GM18868 (cell line): ENCODE measurements at regions not wholly inside any gene's neighbourhood (a gene's known extent, or its start where the extent isn't known, plus 50 kb on each side); places are given as distances from the start of the nearest gene placed in this dataset.
"Not testable (repeated sequence)": the region's sequence is repeated elsewhere in the genome, so short reads cannot be mapped to it uniquely, and the experiment has no call there.

Source experiments
- ATAC-seq: cut with Tn5 transposase; IDR thresholded peaks from one replicate; pipeline ENCODE4 v1.9.1; 2021; ENCODE audit warnings: mild to moderate bottlenecking, moderate library complexity; ENCODE audit not compliant: unreplicated experiment

DNA sequence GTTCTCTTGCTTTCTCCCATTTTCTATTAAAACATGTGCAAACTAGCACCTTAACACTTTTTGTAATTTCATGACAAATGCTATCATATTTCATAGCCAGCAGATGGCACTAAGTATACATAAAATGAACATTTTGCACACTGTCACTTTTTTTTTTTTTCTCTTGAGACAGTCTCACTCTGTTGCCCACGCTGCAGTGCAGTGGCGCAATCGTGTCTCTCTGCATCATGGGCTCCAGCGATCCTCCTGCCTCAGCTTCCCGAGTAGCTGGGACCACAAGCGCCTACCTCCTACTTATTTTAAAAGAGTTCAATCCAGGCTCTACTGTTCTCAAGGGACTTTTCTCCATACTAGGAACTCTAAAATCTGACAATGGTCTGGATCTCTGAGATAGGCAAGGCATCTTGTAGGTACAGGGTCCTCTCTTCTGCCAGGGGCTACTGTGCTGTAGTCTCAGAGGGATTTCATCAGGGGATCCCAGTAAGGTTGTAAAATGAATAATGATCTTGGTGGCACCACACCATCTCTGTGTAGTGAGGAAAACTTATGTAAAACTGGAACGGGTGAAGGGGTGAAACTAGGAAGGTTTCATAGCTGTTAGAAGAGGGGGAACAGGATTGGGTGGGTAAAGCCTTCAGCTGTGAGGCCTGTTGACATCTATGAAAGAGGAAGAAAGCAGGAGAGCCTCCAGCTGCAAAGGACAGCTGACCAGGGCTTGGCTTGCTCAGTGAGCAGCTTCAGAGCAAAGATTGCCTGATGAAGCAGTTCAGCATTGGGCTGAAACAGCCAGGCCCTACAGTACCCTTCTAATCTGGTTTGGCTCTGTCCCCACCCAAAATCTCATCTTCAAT, 196.9 kb downstream of the AVL9 start:
- peak; percentile 79 for ATAC-seq

DNA sequence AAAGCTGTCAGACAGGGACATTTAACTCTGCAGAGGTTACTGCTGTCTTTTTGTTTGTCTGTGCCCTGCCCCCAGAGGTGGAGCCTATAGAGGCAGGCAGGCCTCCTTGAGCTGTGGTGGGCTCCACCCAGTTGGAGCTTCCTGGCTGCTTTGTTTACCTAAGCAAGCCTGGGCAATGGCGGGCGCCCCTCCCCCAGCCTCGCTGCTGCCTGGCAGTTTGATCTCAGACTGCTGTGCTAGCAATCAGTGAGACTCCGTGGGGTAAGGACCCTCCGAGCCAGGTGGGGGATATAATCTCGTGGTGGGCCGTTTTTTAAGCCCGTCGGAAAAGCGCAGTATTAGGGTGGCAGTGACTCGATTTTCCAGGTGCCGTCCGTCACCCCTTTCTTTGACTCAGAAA, 192.8 kb downstream of the AVL9 start:
- not testable (repeated sequence) for ATAC-seq

DNA sequence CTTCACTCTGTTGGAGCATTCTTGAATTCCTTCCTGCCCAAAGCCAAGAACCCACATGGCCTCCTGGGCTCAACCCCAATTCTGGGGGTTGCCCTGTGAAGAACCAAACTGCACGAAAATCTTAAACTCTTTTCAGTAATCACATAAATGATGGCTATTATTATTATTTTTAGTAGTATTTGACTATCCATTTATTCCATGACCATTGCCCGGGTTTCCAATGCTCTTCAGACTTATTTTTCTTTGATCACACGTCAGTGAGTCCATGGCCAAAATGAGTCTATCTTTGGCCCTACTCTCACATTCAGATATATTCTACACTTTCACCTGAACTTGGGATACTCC, 185.9 kb downstream of the AVL9 start:
- ATAC-seq: no peak

DNA sequence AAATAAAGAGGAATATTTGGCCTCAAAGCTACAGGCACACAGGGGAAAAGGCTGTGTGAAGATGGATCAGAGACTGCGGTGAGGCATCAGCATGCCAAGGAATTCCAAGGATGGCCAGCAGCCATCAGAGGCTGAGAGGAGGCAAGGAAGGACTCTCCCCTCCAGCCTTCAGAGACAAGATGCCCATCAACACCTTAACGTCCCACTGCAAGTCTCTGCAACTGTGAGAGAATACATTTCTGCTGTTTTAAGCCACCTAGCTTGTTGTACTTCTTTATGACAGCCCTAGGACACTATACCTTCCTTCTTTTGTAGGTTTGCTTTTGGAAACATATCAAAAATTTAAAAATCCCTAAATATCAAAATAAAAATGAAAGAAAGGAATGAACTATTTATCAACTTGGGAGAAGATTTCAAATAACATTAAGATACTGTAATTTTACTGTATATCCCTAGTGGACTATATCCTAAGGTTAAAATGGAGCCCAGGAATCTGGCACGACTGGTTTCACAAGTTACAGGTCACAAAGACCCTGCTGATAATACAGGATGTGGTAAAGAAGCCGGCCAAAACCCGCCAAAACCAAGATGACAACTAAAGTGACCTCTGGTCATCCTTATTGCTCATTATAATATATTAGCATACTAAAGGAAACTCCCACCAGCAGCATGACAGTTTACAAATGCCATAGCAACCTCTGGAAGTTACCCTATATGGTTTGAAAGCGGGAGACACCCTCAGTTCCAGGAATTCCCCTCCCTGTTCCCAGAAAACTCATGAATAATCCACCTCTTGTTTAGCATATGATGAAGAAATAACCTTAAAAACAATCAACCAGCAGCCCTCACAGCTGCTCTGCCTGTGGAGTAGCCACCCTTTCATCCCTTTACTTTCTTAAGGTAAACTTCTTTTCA, 185.2 kb downstream of the AVL9 start:
- ATAC-seq: no peak

DNA sequence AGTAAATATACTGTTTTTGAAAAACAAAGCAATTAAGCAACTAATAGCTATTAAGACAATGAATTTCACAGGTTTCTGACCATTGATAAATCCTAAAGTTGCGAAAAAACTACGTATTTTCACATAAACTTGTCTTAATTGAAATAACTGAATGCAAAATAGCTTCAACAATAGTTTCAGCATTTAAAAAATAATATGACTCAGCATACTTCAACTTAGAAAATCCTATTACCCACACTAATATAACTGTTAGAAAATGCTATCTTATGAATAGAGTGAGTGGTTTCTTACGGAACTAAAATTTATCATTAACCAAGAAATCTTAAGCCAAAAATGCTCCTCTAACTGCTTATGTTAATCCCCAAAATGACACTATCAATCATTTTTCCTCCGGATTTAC, 183.9 kb downstream of the AVL9 start:
- no peak for ATAC-seq

DNA sequence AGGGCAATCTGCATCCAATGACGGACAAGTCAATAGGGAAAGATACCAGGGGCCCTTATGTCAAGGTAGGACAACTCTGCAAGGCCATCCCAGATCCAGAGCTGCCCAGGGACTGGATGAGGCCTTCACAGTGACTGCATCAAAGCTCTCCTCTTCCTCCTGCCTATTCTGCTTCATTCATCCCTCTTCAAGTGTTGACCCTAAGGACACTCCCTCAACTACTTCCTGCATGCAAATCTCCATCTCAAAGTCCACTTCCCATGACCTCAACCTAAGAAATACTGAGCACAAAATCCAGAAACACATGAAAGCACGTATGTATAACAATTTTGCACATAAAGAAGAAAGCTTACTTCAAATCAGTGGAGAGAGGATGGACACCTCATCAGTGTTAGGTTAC, 182.3 kb downstream of the AVL9 start:
- no peak for ATAC-seq

DNA sequence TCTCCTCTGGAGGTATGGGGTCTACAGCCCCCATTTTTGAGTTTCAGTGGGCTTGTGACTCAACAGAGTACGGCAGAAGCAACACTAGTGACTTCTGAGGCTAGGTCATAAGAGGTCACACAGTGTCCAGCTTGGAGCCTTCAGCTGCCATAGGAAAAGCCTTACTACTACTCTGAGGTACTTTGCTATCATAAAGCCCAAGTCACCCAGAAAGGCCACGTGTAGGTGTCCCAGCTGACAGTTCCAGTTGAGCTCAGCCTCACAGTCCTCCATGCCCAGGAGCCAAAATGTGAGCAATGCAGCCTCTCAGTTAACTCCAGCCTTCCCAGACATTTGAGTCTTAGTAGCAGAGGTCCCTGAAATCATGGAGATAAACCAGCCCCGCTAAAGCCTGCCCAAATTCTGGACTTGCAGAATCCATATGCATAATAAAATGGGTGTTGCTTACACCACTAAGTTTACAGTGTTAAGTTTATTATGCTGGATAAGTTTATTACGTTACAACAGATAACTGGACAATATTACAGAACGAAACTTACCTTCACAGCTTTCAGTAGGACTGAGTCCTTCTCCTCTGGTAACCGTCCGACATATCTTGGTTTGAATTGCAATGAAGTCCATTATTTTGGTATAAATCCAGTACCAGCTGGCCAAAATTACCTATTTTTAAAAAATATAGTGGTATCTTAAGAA, 181.1 kb downstream of the AVL9 start:
- no peak for ATAC-seq

DNA sequence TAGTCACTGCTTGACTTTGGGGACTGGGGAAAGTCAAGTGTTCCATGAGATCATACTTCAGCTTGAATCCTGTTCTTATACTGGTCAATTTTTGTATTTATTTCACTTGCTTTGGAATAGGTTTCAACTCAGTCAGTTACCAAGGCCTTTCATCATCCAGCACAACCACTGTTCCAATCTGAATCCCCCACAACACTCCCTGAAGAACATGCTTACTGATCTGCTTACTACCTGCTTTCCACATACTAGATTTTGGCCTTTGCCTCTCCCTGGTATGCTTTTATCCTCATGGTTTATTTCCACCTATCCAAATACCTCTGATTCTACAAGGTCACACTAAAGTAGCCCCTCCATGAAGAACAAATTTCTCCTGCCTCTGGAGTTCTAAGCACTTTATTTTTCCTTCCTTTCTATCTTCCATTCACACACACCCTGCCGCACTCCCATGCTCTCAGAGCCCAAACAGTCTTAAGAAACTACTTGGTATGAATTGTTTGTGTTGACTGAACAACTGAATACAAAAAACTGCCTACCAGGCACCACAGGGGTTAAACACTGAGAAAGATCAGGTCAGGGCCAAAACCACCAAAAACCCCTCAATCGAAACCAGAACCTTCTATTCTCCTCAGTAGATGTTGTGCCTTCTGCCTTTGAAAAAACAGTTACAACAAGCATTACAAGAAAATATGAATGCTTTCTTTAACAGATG, 178.1 kb downstream of the AVL9 start:
- ATAC-seq: no peak

DNA sequence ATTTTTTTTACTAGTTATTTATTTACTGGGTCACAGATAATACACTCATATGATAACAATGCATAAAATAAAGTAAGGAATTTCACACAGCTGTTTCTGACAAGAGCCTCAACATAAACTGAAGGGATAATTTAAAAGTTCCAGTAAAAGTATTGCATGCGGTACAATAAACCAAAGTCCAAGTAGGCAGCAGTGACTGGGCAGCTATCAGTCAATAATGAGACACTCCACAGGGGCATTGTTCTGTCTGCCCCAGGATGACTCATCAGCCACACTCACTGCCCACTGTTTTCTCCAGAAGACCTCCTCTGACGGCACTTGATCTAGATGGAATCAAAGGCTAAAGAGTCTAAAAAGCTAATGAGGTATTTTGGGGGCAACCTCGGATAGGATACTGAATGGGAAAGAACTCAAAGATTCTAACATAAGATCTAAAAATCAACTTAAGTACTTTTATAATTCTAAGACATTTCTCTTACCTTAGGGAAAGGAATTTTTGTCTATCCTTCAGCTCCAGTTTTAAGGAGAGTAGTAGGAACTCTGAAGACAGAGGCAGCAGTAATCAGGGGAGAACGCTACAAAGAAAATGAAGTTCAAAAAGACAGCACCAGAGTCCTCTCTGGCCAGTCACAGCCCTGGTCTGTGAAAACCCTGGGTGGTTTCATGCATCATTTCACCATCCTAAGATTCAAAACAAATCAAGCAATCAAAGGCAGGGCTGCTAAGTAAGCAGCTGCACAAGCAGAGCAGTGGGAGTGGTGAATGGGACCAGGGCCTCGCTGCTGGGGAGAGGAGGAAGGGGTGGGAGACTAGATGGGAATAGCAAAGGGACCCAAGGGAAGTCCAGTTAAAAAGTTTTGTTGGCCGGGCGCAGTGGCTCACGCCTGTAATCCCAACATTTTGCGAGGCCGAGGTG, 175.1 kb downstream of the AVL9 start:
- no peak for ATAC-seq

DNA sequence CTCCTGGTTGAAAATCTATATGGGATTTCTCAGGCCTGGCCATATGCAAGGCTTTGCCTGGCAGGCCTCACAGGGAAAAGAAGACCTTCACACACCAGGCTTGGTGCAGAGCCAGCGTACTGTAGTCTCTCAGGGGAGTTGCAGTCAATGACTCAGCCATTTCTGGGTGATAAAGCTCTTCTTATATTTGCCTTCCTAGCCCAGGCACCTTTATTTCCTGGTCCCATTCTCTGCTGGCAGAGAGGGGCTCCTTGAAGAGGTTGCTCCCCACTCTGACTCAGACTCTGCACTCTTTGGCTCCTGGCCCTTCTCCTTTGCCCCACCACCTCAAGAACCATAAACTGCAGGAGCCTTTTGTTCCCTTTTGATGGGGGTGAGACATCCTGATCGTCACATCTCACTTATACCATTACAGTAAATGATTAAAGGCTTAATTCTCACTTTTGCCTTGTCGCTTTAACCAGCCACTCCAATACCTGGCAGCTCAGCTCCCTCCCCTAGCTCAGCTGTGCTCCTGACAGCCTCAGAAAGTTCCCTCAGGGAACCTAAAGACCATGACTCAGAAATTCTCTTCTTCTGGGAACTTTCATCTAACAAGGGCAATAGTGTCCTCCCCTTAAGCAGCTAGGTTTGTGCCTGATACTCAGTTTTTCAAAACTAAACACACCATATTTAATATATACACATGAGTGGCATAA, 174.0 kb downstream of the AVL9 start:
- ATAC-seq: peak; percentile 65

DNA sequence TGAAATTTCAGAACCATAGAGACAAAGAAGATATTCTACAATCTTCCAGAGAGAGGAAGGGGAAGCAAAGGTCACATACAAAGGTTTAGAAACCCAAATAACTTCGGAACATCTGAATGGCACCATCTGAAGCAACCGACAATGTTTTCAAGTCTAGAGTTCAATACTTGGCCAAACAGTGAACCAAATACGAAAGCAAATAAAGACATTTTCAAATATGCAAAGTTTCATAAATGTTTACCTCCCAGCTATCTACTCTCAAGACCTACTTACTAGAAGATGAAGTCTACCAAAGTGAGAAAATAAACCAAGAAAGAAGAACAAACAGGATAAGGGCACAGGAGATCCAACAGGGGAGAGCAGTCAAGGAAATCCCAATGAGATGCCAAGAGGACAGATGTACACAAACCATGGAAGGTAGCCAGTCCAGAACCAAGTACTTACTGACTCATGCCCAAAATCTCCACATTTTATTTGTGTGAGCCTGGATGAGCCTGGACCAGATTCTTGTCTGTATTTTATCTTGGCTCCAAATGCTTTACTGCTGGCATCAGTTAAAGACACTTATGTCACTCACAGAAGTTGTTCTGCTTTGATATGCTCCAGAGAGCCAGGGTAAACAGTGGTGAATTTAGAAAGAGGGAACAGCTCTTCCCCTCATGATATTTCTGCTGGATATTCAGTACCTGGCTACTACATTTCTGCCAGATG, 173.3 kb downstream of the AVL9 start:
- ATAC-seq: peak; percentile 24

DNA sequence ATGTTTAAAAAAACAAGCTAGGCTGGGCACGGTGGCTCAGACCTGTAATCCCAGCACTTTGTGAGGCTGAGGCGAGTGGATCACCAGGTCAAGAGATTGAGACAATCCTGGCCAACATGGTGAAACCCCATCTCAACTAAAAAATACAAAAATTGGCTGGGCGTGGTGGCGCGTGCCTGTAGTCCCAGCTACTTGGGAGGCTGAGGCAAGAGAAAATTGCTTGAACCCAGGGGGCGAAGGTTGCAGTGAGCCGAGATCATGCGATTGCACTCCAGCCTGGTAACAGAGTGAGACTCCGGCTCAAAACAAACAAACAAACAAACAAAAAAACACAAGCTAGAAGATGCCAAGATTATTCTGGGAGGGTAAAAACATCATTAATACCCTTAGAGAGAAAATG, 172.3 kb downstream of the AVL9 start:
- ATAC-seq: not testable (repeated sequence)

DNA sequence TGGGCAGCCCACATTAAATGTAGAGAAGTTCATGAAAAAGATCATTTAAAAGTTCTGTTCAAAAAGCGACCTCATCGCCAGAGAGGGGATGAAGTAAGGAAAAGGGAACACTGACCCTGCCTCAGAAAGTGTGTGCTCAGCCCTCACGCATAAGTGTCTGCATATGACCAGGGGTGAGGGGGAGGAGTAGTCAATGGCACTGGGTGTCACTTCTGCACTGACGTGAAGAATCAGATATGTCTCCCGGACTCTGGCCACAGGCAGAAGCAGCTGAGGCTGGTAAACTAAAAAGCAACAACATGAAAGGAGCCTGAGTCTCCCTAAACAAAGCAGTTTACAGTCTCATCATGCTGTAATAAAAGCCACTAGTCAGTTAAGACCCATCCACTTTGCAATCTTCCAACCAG, 168.5 kb downstream of the AVL9 start:
- ATAC-seq: not testable (repeated sequence)

DNA sequence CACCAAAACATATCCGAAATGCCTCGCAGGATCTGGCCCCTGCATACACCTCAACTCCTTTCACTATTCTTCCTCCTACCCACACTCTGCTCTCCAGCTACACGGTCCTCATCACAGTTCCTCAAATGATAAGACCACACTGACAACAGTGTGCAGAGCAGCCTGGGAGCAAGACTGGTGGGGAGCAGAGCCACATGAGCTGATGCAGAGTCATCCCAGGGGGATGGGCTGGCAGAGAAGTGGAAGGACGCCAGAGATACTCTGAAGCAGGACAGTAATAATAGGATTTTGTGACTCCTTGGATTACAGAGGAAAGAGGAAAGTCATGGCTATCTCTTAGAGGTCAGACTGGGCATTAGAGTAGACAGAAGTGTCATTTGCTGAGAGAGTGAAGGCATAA, 167.2 kb downstream of the AVL9 start:
- ATAC-seq: peak; percentile 88

DNA sequence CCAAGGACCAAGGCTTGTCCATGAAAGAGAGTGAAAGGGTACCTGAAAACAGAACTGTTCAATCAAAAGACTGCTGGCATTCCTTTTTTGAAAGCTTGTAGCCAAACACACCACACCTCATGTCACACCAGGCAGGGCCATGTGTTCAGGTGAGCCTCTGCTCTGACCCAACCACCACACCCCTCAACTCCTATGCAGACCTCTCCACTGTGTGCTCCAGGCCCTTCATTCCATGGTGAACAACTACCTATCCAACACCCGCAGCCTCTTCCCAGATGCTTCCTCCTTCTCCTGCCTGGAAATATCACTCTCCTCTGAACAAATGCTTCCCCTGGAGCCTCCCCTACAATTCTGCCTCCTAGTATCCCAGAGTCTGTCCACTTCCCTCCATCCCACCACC, 166.6 kb downstream of the AVL9 start:
- no peak for ATAC-seq

DNA sequence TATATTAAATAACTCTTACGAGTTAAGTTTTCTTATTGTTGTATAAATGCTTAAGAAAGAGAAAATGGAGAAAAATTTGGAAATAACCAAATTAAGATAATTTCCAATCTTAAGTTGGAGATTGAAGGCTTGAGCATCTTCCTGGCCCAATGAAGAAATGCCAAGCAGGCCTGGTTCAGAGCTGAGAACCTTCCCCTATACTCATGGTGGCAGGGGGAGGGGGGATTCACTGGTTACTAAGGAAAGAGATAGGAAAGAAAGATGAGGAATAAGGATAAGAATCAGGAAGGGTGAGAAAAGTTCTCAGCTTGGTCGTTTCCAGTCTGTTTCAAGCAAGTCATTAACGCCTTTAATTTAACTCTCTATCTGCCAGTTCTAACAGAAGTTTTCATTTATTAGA, 166.2 kb downstream of the AVL9 start:
- no peak for ATAC-seq

DNA sequence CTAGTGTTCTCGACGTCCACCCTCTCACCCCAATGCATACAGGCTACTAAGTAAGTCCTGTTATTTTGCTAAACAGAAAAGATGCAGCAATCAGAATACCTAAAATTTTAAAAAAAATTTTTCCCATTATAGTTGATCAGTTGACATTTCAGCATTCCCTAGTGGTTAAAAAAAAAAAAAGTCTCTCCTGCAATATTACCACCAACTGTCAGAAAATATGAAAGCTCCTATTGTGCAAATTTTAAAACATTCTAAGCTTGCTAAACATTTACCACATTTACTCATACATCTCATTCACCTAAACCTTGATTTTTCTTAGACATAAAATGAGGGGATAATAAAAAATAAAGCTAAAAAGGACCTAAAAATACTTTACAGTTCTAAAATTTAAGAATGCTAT, 165.6 kb downstream of the AVL9 start:
- ATAC-seq: no peak

DNA sequence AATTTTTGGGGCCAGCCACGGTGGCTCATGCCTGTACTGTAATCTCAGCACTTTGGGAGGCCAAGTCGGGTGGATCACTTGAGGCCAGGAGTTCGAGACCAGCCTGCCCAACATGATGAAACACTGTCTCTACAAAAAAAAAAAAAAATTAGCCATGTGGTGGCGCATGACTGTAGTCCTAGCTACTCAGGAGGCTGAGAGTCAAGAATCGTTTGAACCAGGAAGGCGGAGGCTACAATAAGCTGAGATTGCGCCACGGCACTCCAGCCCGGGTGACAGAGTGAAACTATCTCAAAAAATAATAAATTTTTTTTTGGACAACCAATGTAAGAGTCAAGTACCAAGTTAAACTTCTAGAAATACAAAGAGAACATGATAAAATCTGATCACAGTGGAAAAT, 164.6 kb downstream of the AVL9 start:
- no peak for ATAC-seq

DNA sequence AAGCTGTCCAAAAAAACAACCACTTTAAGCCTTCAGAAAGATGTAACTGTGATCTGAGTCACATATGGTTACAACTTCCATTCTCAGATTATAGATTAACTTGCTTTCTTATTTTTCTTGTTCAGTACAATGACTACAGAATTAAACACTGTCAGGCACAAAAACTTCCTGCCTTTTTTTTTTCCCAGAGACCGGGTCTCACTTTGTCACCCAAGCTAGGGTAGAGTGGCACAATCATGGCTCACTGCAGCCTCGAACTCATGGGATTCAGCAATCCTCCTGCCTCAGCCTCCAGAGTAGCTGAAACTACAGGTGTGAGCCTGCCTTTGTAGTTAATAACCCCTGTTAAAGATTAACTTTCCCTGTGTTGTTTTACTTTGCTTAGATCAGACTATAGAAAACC, 163.2 kb downstream of the AVL9 start:
- no peak for ATAC-seq
